Fibroblast of pulmonary artery (primary cell): ENCODE measurements at regions not wholly inside any gene's neighbourhood (a gene's known extent, or its start where the extent isn't known, plus 50 kb on each side); places are given as distances from the start of the nearest gene placed in this dataset.
A peak's percentile ranks its signal among the peaks of the same experiment; 100 is the strongest.

Source experiments
- DNase-seq: peaks from one replicate; pipeline ENCODE4 v3.0.0-alpha.2; 2010; ENCODE audit warnings: low read depth
- H3K4me3 ChIP-seq: replicated peaks from 2 replicates; pipeline ENCODE4 v1.5.1; 2011; ENCODE audit warnings: low read depth, mild to moderate bottlenecking, control low read depth, low read length, moderate library complexity
- CTCF ChIP-seq: IDR thresholded peaks from 2 replicates; pipeline ENCODE4 v1.5.1; 2011; ENCODE audit warnings: mild to moderate bottlenecking, control low read depth, low read length, inconsistent platforms; ENCODE audit errors: missing control alignments

GRCh38 chr9:134496413-134497282 lies 145.0 kb upstream of the COL5A1 start:
- no peak overlapping the region for H3K4me3 ChIP-seq
- no peak for TF ChIP-seq CTCF
- DNase-seq, result peak; percentile 35

- no peak overlapping the region for H3K4me3 ChIP-seq
- no peak for DNase-seq
- TF ChIP-seq CTCF, result no peak
These were observed 144.2 kb upstream of the COL5A1 start for GRCh38 chr9:134497283-134497860.

DNA sequence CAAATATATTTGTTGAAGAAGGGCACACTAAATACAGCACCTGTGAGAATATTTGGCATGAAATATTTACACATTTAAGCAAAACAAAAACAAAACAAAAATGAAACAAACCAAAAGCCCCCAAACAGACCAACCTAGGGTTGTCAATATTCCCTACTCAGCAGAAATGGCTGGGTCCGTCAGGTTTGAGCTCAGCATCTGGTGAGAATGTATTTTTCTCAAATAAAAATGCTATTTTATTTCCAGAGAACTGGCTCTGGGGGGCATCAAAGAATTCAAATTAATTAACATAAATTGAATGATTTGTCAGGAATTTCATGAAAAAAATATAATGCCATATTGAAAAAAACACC lies 142.8 kb upstream of the COL5A1 start:
- no peak for TF ChIP-seq CTCF
- H3K4me3 ChIP-seq, result no peak overlapping the region
- DNase-seq, result no peak

DNA sequence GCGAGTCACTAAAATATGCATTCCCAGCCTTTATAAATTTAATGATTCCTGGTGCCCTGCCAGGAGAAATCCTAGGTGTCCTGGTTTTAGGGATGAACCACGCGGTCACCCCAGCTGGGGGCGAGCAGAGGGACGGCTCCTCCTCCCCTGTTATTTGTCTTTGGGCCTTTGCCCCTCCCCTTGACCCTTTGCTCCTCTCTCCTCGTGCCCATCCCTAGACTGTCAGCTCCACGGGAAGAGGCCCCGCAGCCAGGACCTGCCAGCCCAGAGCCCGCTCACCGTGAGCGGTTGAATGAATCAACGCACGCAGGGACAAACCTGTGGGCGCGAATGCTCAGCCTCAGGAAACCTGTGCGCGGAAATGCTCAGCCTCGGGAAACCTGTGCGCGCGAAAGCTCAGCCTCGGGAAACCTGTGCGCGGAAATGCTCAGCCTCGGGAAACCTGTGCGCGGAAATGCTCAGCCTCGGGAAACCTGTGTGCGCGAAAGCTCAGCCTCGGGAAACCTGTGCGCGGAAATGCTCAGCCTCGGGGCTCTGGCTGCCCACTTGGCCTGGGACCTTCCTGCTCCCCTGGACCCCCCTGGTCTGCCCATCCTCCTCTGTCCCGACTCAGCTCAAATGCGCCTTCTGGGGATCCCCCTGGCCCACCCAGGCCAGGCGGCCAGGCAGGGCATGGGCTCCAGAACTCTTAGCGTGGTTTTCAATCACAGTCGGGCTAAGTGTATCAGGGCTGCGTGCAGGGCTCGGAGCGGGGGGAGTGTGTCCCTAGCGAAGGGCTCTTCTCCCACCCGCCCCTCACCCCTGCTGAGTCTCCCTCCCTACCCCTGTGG lies 140.5 kb upstream of the COL5A1 start:
- no peak overlapping the region for H3K4me3 ChIP-seq
- DNase-seq, result no peak
- TF ChIP-seq CTCF, result no peak

DNA sequence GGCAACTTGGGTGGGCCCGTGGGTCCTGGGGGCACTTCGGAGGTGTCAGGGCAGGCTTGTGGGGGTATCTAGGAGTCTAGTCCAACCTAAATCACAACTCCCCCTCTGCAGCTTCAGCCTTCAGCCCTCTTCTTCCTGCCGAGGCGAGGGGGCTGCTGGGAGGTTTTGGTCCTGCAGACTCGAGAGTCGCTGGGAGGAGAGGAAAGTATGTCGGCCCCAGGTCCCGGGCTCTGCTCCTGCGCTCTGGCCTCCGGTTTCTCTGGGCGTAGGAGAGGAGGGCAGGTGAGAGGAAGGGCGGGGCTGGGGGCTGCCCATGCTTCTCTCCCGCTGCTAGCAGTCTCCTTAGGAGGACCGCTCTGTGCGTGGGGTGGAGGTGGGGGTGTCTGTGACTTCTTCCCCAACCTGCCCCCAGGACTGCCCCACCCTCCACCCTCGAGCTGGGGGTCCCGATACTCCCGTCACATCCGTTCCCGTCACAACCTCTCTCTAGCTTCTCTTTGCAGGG lies 139.8 kb upstream of the COL5A1 start:
- no peak for TF ChIP-seq CTCF
- H3K4me3 ChIP-seq, result no peak overlapping the region
- no peak for DNase-seq

GRCh38 chr9:134502266-134502791 lies 139.3 kb upstream of the COL5A1 start:
- H3K4me3 ChIP-seq, result no peak overlapping the region
- no peak for DNase-seq
- TF ChIP-seq CTCF, result no peak
